GM21528 (cell line): ENCODE measurements at regions not wholly inside any gene's neighbourhood (a gene's known extent, or its start where the extent isn't known, plus 50 kb on each side); places are given as distances from the start of the nearest gene placed in this dataset.
"Not testable (repeated sequence)": the region's sequence is repeated elsewhere in the genome, so short reads cannot be mapped to it uniquely, and the experiment has no call there.

ENCODE experiments used
- ATAC-seq: cut with Tn5 transposase; IDR thresholded peaks from one replicate; pipeline ENCODE4 v1.9.1; 2021; ENCODE audit warnings: mild to moderate bottlenecking, moderate library complexity; ENCODE audit not compliant: unreplicated experiment, low FRiP score

DNA sequence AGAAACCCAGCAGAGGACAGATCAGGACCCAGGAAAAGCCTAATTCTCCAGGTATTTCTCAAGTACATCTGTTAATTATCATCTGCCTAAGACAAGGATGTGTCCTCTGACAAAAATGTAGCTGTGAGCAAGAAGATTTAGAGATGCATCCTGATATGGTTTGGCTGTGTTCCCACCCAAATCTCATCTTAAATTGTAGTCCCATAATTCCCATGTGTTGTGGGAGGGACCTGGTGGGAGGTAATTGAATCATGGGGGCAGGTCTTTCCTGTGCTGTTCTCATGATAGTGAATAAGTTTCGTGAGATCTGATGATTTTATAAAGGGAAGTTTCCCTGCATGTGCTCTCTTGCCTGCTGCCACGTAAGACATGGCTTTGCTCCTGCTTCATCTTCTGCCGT, 381.8 kb downstream of the BUD13 start:
- no peak for ATAC-seq

- ATAC-seq: no peak
Observed at GRCh38 chr11:116388146-116388545, 384.6 kb downstream of the BUD13 start.

DNA sequence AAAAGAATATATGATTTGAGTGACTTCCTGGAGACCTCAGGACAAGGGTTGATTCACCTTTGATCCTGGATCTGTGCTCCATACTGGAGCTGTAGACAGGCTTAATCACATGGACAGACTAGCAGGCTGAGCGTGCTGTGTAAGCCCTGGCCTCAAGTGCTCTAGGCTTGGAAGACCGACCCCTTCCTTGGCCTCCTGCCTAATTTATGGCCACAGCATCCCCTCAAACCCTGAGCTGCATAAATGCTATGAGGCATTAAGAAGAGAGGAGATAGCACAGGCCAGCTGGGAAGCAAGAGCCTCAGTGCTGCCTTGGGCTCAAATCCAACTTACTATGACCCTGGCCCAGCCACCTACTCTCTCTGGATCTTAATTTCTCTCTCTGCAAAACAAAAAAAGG, 385.1 kb downstream of the BUD13 start:
- ATAC-seq: no peak

DNA sequence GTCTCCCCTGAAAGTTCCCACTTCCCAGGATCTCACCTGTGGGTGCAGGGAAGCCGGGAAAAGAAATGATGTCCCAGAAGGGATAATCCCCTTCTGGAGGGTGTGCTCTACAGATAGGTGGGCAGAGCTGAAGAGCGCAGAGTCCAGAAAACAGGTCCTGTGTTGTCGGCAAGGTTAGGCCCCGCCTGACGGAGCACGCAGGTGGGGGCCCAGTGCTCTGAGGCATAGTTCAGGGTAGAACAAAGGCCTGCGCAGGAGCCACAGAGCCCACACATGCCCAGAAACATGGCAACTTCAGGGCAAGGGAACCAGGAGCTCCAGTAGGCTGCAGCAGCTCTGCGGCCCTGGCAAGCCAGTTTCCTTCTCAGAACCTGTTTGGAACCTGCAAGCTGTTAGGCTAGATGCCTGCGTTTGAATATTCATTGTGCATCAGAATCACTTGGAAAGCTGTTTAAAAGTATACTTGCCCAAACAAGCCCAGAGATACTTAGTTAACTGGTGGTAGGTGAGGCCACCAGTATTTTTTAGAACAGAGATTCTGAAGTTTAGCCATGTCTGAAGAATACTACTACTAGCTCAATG, 386.6 kb downstream of the BUD13 start:
- ATAC-seq: no peak

- no peak for ATAC-seq
Observed at GRCh38 chr11:116384876-116385275, 387.9 kb downstream of the BUD13 start.

DNA sequence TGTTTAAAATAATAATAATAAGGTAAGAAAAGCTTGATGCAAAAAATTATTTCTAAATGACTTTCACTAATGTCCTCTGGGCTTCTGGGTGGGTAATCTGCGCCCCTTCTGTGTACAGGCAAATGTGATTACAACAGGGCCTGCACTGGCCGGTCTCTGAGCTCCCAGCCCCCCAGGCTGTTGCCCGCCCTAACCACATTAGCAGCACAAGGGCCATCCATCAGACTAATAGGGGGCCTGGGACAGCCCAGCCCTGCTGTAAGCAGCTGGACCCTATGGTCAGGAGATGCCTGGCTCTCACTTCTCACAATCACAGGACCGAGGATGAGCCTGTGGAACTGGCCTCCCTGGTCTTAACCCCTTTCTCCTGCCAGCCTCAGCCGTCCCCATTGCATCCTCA, 388.4 kb downstream of the BUD13 start:
- no peak for ATAC-seq

DNA sequence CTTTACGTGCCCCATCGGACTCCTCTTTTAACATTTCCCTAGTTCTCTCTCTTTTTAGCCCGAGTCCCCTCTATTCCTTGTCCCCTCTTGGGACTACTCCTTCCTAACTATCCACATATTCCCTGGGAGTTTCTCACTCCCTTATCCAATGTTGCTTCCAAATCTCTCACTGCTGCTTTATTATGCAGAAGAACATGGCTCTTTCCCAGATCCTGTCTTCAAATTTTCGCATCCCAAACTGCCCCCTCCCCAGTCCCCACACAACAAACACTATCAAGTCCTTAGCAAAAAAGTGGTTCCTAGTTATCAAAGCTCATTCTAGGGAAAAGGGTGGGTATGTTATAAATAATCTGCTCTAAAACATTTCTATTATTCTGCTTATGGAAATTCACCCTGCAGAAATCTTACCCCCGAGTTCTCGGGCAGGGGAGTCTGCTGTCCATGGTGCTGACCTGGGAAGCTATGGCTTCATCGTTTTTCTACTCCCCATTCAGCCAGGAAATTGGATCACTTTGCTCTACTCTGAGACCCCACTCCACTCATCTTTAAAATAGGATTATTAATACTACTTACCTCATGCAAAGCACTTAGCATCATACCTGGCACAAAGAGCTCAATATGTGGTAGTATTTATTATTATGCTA, 393.5 kb downstream of the BUD13 start:
- ATAC-seq: no peak

DNA sequence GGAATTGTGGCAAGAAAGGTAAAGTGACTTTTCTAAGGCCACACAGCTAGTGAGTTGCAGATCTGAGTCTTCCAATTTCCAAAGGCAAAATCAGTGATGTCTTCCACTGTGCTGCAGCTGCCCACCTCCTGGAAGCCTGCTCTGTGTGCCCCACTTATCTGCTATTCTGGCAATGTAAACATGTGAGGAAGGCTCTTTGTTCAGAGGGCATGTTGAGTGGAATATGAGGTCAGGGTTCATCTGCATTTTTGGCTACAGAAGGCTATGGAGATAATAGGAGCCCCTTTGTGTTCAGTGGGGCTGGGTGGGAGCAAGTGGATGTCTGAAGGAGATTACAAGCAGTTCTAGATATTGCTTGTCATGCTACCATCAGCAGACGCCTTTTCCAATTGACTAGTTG, 396.2 kb downstream of the BUD13 start:
- ATAC-seq: no peak

DNA sequence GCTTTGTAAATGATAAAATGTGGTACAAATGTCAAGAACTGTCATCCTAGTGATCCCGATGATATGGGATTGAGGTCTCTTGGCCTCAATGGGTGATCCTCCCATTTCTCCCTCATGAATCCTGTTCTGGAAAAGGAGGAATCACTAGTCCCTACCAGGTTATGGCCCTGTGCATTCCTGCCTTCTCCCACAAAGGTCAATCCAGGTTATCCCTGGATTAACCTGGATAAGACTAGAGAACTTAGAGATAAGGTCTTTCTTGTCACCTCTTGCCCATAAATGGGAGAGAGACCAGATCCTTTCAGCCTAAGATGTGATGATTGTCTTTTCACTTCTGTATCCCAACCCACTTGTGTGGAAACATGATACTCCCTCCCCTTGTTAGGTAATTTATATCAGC, 396.7 kb downstream of the BUD13 start:
- no peak for ATAC-seq

DNA sequence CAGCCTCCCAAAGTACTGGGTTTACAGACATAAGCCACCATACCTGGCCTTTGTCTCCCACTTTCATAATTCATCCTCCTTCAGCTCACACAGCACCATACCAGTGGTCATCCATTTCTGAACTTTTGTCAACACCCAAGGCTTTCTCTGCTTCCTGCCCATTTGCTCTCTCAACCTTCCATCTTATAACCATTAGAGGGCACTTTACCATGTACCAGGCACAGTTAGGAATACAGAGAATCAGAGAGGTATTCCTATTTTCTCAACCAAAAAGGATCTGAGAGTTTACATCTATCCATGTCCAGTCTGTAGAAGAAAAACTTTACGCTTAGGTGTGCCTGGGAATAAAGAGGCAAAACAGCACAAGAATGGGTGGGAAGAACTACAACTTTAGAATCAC, 397.6 kb downstream of the BUD13 start:
- ATAC-seq: no peak

- ATAC-seq: no peak
Observed at GRCh38 chr11:116374085-116374484, 398.7 kb downstream of the BUD13 start.

DNA sequence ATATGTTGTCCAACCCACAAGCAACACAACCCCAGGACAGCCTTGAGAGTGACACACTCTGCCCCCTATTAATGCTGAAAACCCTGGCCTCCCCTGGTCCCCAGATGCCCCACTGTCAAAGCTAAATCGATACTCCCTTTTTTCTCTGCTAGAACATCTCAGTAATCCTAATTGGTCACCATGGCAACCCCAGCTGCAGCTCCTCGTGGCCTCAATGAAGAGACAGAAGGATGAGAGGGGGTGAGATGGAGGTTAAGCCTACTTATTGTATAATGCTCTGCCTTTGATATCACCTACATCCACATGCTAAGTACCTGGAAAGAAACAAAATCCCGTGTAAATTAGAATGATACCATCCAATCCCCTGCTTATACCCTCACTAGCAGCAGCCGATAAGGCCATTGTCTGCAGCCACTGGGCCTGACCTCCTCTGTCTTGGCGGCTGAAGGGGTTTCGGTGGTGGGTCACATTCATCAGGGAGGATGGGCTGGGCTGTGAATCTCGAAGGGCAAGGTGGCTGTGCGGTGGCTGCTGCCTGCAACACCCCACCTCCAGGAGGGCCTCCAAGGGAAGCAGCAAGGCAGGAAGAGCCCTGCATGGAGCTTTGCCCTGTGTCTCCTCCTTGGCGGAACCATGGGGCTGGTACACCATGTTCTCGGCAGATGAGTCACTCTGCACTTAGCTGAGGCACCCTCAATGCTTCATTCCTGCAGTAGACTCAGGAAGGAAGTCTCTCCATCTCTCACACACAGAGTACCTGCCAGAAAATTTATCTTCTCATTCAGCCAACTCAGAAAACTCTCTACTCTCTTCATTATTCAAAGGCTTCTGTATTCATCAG, 399.5 kb downstream of the BUD13 start:
- ATAC-seq: no peak

GRCh38 chr11:116371146-116371545, 401.6 kb downstream of the BUD13 start:
- ATAC-seq: no peak

DNA sequence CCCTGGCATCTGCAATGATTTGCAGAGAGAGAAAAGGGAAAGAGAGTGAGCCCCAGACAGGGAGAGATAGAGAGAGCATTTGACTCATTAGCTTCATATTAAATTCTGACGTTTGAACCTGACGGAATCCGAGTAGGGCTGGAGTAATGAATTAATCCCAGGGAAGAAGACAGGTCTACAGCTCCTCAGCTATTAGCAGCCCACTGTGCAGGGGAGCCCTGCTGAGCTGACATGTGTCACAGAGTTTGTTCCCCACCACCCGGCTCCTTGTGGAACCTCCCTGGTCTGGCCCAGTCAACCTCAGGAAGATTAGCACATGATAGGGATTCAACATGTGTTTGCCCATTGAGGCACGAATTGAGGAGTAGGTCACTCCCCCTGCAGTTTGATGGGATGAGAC, 404.0 kb downstream of the BUD13 start:
- ATAC-seq: no peak

GRCh38 chr11:116366980-116367645, 405.7 kb downstream of the BUD13 start:
- ATAC-seq: no peak

DNA sequence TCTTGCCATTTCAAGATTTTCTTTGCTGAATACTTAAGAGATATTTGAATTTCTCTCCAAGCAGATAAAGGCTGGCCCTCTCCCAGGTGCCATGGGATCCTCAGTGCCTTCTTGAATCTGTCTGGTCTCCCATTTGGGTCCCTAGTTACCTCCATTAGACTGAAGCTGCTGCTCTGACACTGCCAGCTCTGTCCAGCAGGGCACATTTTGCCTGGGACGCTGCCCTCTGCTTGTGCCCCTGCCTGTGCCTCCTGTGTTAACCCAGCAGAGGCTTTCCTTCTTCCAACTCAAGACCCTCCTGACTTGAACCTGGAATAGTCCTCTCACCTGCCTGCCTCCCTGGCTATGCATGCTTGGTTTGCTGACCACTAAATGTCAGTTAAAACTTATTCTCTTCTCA, 406.3 kb downstream of the BUD13 start:
- no peak for ATAC-seq

GRCh38 chr11:116364925-116365324, 407.9 kb downstream of the BUD13 start:
- ATAC-seq: not testable (repeated sequence)

DNA sequence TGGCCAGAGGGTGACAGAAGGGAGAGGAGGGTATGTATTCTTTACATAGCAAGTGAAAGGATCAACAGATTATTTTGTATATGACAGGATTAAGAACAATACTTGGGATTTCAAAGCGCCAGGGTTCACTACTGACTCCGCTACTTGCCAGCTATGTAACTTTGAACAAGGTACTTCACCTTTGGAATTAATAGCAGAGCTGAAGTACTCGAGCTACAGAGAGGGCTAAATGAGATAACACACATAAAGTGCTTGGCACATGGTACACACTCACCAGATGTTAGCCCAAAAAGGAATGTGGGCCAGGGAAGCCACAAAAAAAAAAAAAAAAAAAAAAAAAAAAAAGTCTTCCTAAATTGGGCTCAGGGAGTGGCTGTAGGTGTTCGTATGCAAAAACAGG, 408.4 kb downstream of the BUD13 start:
- no peak for ATAC-seq

DNA sequence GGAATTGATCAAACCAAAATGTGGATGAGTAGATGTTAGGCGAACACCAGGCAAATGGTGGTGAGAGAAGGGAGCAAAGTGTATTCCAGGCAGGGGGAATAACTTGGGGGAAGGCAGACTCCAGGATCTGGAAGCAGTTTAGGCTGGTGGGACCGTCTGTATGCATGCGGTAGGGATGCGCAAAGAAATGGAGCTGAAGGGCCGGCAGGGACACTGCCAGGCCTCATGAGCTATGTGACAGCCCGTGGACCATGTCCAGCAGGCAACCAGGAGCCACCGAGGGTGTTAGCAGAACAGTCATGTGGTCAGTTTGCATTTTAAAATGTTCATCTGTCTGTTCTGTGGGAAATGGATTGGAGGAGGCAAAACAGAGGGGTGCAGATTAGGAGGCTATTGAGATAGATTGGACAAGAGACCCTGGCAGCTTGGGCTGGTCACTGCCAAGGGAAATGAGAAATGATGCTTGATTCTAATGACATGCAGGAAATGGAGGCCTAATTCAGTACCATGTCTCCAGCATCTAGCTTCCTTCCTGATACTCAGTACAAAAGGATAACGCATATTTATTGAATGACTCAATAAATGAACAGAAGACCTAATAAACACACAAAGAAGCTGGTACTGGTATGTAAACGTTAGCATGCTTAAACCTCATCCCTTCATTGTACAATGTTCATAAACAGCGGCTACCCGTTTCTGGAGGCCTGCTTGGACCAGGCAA, 412.4 kb downstream of the BUD13 start:
- ATAC-seq: no peak

- ATAC-seq: no peak
Observed at GRCh38 chr11:116357784-116358544, 414.8 kb downstream of the BUD13 start.
